Kidney epithelial cell (primary cell): ENCODE measurements at regions not wholly inside any gene's neighbourhood (a gene's known extent, or its start where the extent isn't known, plus 50 kb on each side); places are given as distances from the start of the nearest gene placed in this dataset.

Experiments
- DNase-seq: peaks from one replicate; pipeline ENCODE4 v3.0.0-alpha.2; 2010; ENCODE audit warnings: low read depth
- H3K27me3 ChIP-seq: 2 replicates; pipeline ENCODE4 v1.6.0; 2011; ENCODE audit warnings: low read length; ENCODE audit not compliant: control insufficient read depth, insufficient read depth
- H3K36me3 ChIP-seq: 2 replicates; pipeline ENCODE4 v1.5.1; 2011; ENCODE audit warnings: low read length; ENCODE audit not compliant: control insufficient read depth, insufficient read depth
- H3K4me3 ChIP-seq: 2 replicates; pipeline ENCODE4 v1.5.1; 2011; ENCODE audit warnings: low read depth, mild to moderate bottlenecking, control low read depth, low read length
- CTCF ChIP-seq: IDR thresholded peaks from 2 replicates; pipeline ENCODE4 v1.5.1; 2011; ENCODE audit warnings: mild to moderate bottlenecking, moderate library complexity, low read length, control low read depth, inconsistent platforms; ENCODE audit not compliant: insufficient read depth, poor library complexity, severe bottlenecking

- no peak for TF ChIP-seq CTCF
Measured at GRCh38 chr15:92316586-92317295, 76.9 kb upstream of the ST8SIA2 start.

GRCh38 chr15:92320012-92320699, 73.5 kb upstream of the ST8SIA2 start:
- Histone ChIP-seq H3K36me3 (no peaks in the 10 kb centered on the region), H3K27me3 (no peaks in the 10 kb centered on the region), H3K4me3 (no peak overlapping the region)
- no peak for TF ChIP-seq CTCF
- no peak for DNase-seq

More at GRCh38 chr15:92316586-92317295, 76.9 kb upstream of the ST8SIA2 start:
- Histone ChIP-seq H3K36me3 (no peaks in the 10 kb centered on the region), H3K4me3 (no peak overlapping the region), H3K27me3 (no peaks in the 10 kb centered on the region)
- no peak for DNase-seq

- no peak for TF ChIP-seq CTCF
- Histone ChIP-seq H3K36me3 (no peaks in the 10 kb centered on the region), H3K27me3 (no peaks in the 10 kb centered on the region), H3K4me3 (no peak overlapping the region)
- no peak for DNase-seq
Measured at GRCh38 chr15:92322566-92323355, 70.9 kb upstream of the ST8SIA2 start.

GRCh38 chr15:92323525-92323924, 70.2 kb upstream of the ST8SIA2 start:
- no peak for TF ChIP-seq CTCF
- DNase-seq = no peak
- Histone ChIP-seq H3K4me3 (no peak overlapping the region), H3K27me3 (no peaks in the 10 kb centered on the region), H3K36me3 (no peaks in the 10 kb centered on the region)

GRCh38 chr15:92324101-92324963, 69.3 kb upstream of the ST8SIA2 start:
- H3K36me3 ChIP-seq = no peaks in the 10 kb centered on the region
- no peak overlapping the region for H3K4me3 ChIP-seq
- DNase-seq = no peak
- no peak for TF ChIP-seq CTCF
- H3K27me3 ChIP-seq = no peaks in the 10 kb centered on the region
